ENCODE measurements at regions not wholly inside any gene's neighbourhood (a gene's known extent, or its start where the extent isn't known, plus 50 kb on each side); places are given as distances from the start of the nearest gene placed in this dataset.
"Not testable (repeated sequence)": the region's sequence is repeated elsewhere in the genome, so short reads cannot be mapped to it uniquely, and the experiment has no call there.

DNA sequence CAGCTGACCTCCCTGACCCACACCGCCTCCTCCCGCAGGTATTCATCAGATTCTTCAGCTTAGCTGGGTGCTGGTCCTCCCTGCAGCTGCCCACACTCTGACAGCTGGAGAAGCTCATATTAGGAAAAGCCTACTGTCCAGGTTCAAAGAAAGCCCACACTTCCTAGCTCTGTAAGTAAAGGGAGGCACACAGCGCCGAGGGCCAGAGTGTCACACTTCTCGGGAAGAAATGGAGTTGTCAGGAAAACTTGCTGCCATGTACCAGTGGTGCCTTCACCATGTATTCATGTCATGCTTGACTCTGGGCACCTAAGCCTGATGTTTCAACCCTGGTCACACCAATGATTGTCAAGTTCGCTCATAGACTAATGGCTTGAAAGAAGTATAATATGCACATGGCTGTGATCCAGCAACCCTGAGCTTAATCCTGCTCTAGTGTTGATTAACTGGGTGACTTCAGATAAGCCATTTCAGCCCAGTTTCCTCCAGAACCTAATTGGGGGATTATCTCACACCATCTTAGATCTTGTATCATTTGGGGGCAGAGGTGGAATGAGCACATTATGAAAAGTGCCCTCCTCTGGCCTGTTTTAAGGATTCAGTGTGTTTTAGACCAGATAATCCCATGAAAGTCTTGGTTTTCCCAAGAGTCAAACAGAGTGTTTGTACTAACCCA, 180.3 kb upstream of the PARD3B start:
- no peak overlapping the region for H3K4me3 ChIP-seq (ENCODE audit: low read depth, low read length)
- no peak for DNase-seq (ENCODE audit: extremely low spot score)
- no peak overlapping the region for H3K27ac ChIP-seq (ENCODE audit: low read depth)
- no peaks in the 10 kb centered on the region for H3K36me3 ChIP-seq (ENCODE audit: insufficient read depth)
- H3K4me1 ChIP-seq (ENCODE audit: insufficient read depth): no peaks in the 10 kb centered on the region
- 97% methylated on average over 6 of the region's 6 CpGs for whole genome bisulfite sequencing

DNA sequence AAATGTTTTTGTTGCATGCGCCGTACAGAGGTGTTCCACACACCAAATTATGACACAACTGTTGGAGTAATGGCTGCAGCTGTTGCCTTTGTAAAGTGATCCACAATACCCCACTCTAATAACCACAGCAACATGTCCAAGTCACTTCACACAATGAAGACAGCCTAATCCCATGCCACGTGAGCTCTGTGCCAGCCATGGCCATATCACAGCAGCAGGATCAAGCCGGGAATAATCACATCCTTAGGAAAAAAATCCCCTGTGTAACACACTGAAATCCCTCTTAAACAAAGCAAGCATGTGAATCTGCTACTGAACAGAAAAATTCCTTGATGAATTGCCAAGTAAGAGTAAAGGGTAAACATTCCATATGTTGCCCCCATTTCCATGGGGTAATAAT, 179.5 kb upstream of the PARD3B start:
- no peak overlapping the region for H3K4me3 ChIP-seq (ENCODE audit: low read depth, low read length)
- no peaks in the 10 kb centered on the region for H3K36me3 ChIP-seq (ENCODE audit: insufficient read depth)
- H3K4me1 ChIP-seq (ENCODE audit: insufficient read depth): no peaks in the 10 kb centered on the region
- no peak for DNase-seq (ENCODE audit: extremely low spot score)
- 65% methylated on average over 4 of the region's 4 CpGs for WGBS
- no peak overlapping the region for H3K27ac ChIP-seq (ENCODE audit: low read depth)

DNA sequence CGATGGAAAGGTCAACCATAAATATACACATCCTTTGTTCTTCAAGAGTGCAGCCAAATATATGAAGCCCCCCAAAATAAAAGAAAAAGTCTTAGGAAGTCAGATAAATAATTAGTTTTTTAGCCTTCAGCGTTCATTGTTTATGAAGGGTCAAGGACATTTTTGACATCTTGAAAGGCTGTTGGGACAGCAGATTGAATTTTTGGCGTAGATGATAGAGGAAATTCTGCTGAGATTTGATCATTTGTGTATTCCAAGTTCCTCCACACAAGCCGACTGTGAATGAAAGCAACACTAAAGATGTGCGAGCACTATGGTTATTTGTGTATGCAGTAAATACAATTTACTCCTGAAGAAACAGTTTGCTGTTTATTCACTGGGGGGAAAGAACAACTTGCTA, 177.8 kb upstream of the PARD3B start:
- Histone ChIP-seq H3K27ac (ENCODE audit: low read depth) (no peak overlapping the region), H3K4me1 (ENCODE audit: insufficient read depth) (no peaks in the 10 kb centered on the region), H3K4me3 (ENCODE audit: low read depth, low read length) (no peak overlapping the region), H3K36me3 (ENCODE audit: insufficient read depth) (no peaks in the 10 kb centered on the region)
- DNase-seq (ENCODE audit: extremely low spot score): no peak
- WGBS: 77% methylated on average over 5 of the region's 5 CpGs

DNA sequence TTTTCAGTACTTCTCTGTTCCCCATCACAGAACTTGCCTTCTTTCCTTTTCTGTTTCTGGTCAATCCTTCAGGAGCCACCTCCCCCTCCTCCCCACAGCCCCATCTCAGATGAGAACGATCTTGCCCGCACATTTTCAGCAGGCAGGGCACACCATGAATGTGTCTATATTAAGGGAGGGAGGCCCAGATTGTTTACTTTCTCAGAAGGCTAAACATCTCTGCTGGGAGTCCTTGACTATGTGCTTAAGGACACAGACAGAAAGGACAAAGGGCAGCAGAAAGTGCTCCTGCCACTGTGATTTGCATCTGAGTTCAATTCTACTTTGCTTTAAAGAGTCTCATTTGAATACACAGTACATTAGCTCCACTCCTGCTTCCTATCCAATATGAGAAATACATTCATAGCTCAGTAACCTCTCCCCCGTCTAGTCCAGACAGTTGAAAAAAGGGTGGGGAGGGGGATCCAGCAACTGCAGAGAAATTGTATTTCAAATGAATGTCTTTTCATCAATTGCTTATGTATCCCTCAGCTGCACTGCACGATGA, 175.0 kb upstream of the PARD3B start:
- no peaks in the 10 kb centered on the region for H3K36me3 ChIP-seq (ENCODE audit: insufficient read depth)
- no peak overlapping the region for H3K27ac ChIP-seq (ENCODE audit: low read depth)
- no peak overlapping the region for H3K4me3 ChIP-seq (ENCODE audit: low read depth, low read length)
- H3K4me1 ChIP-seq (ENCODE audit: insufficient read depth): no peaks in the 10 kb centered on the region
- 71% methylated on average over 4 of the region's 4 CpGs for WGBS
- no peak for DNase-seq (ENCODE audit: extremely low spot score)

DNA sequence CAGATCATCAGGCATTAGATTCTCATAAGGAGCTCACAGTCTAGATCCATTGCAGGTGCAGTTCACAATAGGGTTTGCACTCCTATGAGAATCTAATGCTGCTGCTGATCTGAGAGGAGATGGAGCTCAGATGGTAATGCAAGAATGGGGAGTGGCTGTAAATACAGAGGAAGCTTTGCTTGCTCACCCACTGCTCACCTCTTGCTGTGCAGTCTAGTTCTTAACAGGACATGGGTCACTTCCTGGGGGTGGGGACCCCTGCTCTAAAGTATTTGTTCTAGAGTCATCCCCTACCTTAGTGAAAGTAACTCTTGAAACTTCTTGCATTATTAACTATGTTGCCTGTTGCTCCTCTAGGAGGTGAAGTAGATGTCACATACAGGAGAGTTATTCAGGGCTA, 171.3 kb upstream of the PARD3B start:
- Histone ChIP-seq H3K4me1 (ENCODE audit: insufficient read depth) (no peaks in the 10 kb centered on the region), H3K27ac (ENCODE audit: low read depth) (no peak overlapping the region), H3K36me3 (ENCODE audit: insufficient read depth) (no peaks in the 10 kb centered on the region), H3K4me3 (ENCODE audit: low read depth, low read length) (no peak overlapping the region)
- DNase-seq (ENCODE audit: extremely low spot score): no peak

DNA sequence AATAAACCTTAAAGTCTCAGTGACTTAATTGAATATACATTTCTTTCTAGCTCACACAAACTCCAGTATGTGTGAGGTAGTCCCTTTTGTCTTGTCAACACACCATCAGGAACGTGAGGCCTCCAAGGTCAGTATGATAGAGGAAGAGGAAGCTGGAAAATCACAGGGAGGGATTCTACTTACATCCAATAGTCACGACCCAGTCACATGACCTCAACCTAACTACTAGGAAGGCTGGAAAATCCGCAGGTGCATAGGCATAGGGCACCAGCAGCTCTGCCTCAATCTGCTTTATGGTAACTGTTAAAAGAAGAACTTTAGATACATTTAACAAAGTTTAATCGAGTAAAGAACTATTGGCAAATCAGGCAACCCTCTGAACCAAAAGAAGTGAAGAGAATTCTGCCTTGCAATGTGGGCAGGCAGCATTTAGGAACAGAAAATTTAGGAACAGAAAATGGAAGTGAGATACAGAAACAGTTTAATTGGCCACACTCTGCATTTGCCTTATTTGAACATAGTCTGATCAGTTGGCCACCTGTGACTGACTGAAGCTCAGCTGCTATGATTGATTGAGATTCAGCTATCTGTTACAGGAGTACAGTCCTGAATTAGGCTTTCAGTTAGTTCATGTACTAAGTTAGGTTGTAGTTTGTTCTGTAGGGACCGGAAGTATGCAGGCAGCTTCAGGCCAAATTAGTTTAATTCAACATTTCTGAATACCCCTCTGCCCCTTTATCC, 165.0 kb upstream of the PARD3B start:
- Histone ChIP-seq H3K36me3 (ENCODE audit: insufficient read depth) (no peaks in the 10 kb centered on the region), H3K4me3 (ENCODE audit: low read depth, low read length) (no peak overlapping the region), H3K4me1 (ENCODE audit: insufficient read depth) (no peaks in the 10 kb centered on the region), H3K27ac (ENCODE audit: low read depth) (no peak overlapping the region)
- WGBS: 78% methylated on average over 5 of the region's 5 CpGs
- no peak for DNase-seq (ENCODE audit: extremely low spot score)

DNA sequence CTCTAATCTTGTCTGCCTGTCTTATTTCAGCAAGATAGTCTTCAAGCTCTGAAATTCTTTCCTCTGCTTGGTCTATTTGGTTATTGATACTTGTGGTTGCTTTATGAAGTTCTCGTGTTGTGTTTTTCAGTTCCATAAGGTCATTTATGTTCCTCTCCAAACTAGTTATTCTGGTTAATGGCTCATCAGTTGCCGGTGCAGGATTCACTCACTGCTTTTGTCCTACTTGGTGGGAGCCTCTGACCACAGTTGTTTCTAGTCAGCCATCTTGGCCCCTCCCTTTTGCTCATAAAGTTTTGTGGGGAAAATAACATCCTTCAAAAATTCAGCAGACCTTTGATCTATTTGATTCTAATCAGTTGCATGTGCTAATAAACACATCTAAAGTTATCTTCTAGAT, 158.6 kb upstream of the PARD3B start:
- WGBS: 86% methylated on average over 2 of the region's 2 CpGs
- no peaks in the 10 kb centered on the region for H3K36me3 ChIP-seq (ENCODE audit: insufficient read depth)
- no peak overlapping the region for H3K4me3 ChIP-seq (ENCODE audit: low read depth, low read length)
- no peak for DNase-seq (ENCODE audit: extremely low spot score)
- no peak overlapping the region for H3K27ac ChIP-seq (ENCODE audit: low read depth)
- H3K4me1 ChIP-seq (ENCODE audit: insufficient read depth): no peaks in the 10 kb centered on the region

DNA sequence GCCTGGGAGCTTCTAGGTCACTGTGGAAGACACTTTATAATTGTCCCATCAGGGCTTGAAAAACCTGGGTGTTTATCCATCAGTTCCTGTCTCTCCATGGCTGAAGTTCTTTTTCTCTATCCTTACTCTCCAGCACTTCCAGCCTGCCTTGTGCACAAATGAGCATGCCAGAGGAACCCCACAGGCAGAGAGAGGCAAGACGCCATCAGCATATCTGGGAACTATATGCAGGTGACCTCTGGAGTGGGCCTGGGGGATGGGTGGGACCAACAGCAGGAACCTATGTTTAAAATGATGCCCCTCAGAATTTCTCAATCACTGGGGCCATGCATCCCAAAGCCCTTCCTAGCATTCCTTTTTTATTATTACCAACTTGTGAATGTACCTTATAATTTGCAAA, 156.2 kb upstream of the PARD3B start:
- no peak overlapping the region for H3K4me3 ChIP-seq (ENCODE audit: low read depth, low read length)
- WGBS: 93% methylated on average over 1 of the region's 1 CpG
- DNase-seq (ENCODE audit: extremely low spot score): no peak
- no peaks in the 10 kb centered on the region for H3K4me1 ChIP-seq (ENCODE audit: insufficient read depth)
- no peak overlapping the region for H3K27ac ChIP-seq (ENCODE audit: low read depth)
- H3K36me3 ChIP-seq (ENCODE audit: insufficient read depth): no peaks in the 10 kb centered on the region

DNA sequence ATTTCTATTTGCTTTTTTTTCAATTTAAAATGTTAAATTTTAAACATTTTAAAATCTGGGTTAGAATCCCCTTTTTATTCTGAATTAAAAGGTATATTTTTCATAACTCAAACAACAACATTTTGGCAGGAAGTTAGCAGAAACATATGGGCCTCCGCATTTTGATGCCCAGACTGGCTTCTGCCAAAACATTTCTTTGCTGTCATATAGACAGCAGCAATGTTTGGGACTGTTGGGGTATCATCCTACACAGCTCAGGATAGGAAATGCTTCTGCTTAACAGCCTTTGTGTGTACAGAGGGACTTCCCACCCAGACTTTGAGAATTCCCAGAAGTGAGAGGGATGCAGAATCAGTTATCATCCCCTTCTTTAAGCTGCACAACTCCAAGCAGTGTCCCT, 155.4 kb upstream of the PARD3B start:
- WGBS: 93% methylated on average over 1 of the region's 1 CpG
- Histone ChIP-seq H3K4me3 (ENCODE audit: low read depth, low read length) (no peak overlapping the region), H3K27ac (ENCODE audit: low read depth) (no peak overlapping the region), H3K36me3 (ENCODE audit: insufficient read depth) (no peaks in the 10 kb centered on the region), H3K4me1 (ENCODE audit: insufficient read depth) (no peaks in the 10 kb centered on the region)
- no peak for DNase-seq (ENCODE audit: extremely low spot score)

DNA sequence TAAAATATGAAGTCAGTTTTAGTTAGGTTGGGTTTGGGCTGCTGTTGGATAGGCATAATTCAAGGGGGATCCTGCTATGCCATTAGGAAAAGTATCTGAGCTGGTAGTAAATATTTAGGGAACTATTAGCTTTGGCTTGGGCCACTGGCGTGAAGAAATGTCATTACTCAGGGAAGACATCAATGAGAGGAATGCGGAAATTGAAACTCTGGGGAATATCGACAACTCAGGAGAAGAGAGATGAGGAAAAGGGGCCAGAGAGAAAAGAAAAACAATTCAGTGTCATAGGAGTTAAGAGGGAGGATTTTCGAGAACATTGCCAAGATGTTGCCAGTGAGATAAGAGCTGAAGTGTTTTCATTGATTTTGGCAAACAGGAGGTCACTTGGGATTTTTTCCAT, 149.7 kb upstream of the PARD3B start:
- 83% methylated on average over 4 of the region's 4 CpGs for WGBS
- Histone ChIP-seq H3K36me3 (ENCODE audit: insufficient read depth) (no peaks in the 10 kb centered on the region), H3K4me3 (ENCODE audit: low read depth, low read length) (no peak overlapping the region), H3K4me1 (ENCODE audit: insufficient read depth) (no peaks in the 10 kb centered on the region), H3K27ac (ENCODE audit: low read depth) (no peak overlapping the region)
- DNase-seq (ENCODE audit: extremely low spot score): no peak

DNA sequence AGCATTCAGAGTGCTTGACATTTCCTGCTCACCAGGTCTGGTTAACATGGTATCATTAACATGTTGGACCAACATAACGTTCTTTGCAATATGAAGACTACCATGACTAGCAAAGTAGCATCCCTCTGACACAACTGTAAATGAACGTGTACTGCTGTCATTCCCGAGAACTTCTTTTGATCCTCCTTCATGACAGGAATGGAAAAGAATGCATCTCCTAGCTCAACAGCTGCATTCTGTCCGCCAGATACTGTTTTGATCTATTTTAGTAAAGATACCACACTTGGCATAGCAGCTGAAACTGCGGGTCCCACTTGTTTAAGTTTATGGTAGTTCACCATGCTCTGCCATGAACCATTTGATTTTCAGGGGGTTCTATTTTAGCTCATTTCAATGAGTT, 144.2 kb upstream of the PARD3B start:
- WGBS: 68% methylated on average over 5 of the region's 5 CpGs
- Histone ChIP-seq H3K4me1 (ENCODE audit: insufficient read depth) (no peaks in the 10 kb centered on the region), H3K27ac (ENCODE audit: low read depth) (no peak overlapping the region), H3K4me3 (ENCODE audit: low read depth, low read length) (no peak overlapping the region), H3K36me3 (ENCODE audit: insufficient read depth) (no peaks in the 10 kb centered on the region)
- no peak for DNase-seq (ENCODE audit: extremely low spot score)

DNA sequence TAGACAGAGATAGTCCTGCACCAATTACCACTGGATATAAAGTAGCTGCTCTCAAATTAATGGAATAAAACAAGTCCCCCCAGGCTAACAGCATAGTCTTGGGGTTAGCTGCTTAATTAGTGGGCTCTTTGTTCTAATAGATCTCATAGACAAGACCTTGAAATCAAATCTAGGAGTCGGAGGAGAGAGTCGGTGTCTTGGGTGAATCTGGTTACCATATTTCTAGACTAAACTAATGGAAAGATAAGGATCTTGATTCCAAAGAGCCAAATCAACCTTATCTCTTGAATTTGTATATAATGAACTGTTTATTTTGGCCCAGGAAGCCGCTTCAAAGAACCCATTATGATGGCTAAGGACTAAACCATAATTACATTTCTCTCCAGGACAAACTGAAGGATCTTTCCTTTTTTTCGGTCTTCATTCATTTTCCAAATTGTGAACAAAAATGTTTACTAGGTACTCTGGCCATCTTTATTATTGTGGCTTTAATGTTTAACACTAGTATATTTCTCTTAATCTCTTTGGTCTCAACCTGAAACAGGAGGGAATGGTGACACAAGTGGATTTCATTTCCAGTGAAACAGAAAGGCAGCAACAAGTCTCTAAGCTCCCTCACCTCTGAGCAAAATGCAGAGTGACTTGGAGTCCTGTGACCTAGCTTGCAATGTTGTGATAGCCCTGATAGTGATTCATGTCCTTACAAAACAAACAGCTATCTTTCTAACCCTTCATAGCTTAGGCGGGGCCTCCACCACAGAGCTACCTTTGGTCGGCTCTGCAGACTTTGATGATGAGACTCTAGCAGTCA, 137.9 kb upstream of the PARD3B start:
- no peak for DNase-seq (ENCODE audit: extremely low spot score)
- 74% methylated on average over 6 of the region's 6 CpGs for WGBS
- no peak overlapping the region for H3K27ac ChIP-seq (ENCODE audit: low read depth)
- no peaks in the 10 kb centered on the region for H3K36me3 ChIP-seq (ENCODE audit: insufficient read depth)
- no peaks in the 10 kb centered on the region for H3K4me1 ChIP-seq (ENCODE audit: insufficient read depth)
- no peak overlapping the region for H3K4me3 ChIP-seq (ENCODE audit: low read depth, low read length)

DNA sequence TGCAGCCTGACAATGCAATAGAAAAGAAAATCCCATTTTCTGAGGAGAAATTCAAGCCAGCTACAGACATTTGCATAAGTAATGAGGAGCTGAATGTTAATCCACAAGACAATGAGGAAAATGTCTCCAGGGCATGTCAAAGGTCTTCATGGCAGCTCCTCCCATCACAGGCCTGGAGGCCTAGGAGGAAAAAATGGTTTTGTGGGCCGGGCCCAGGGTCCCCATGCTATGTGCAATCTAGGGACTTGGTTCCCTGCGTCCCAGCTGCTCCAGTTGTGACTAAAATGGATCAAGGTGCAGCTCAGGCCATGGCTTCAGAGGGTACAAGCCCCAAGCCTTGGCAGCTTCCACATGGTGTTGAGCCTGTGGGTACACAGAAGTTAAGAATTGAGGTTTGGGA, 132.5 kb upstream of the PARD3B start:
- H3K36me3 ChIP-seq (ENCODE audit: insufficient read depth); H3K27ac ChIP-seq (ENCODE audit: low read depth): not testable (repeated sequence)
- WGBS: 94% methylated on average over 2 of the region's 2 CpGs

More for the DNA sequence above, 132.5 kb upstream of the PARD3B start:
- not testable (repeated sequence) for H3K4me3 ChIP-seq (ENCODE audit: low read depth, low read length); DNase-seq (ENCODE audit: extremely low spot score); H3K4me1 ChIP-seq (ENCODE audit: insufficient read depth)
